B cell (primary cell): ENCODE measurements at regions not wholly inside any gene's neighbourhood (a gene's known extent, or its start where the extent isn't known, plus 50 kb on each side); places are given as distances from the start of the nearest gene placed in this dataset.

Source experiments
- ATAC-seq: fragments of 200-7000 bp; cut with Tn5 transposase; one replicate; pipeline ENCODE4 v1.10.0; 2021; ENCODE audit warnings: low read depth, mild to moderate bottlenecking, moderate number of reproducible peaks, moderate library complexity
- CTCF ChIA-PET: fragments of 350-600 bp; sonication (Branson Sonifier 250); formaldehyde crosslinking; loops from one replicate; lab custom pipeline; 2021; ENCODE audit warnings: antibody characterized with exemption, inconsistent platforms; lab: Charles Lee
- POLR2A ChIA-PET: fragments of 350-600 bp; sonication (Branson Sonifier 250); formaldehyde crosslinking; loops from one replicate; lab custom pipeline; 2021; ENCODE audit warnings: antibody characterized with exemption; lab: Charles Lee
- DNase-seq: peaks from one replicate; pipeline ENCODE4 v3.0.0; 2013
- H2AFZ ChIP-seq: 2 replicates; pipeline ENCODE4 v1.6.1; 2012; ENCODE audit warnings: mild to moderate bottlenecking, low read depth, low read length; ENCODE audit not compliant: insufficient read depth, poor library complexity, severe bottlenecking
- H3K27ac ChIP-seq, 2 donors: 1 replicate in 1 of 2; 2 replicates in 1 of 2; pipeline ENCODE4 v1.5.1; 2012 to 2013; ENCODE audit warnings: low read length in 2 of 2, mild to moderate bottlenecking in 2 of 2, moderate library complexity in 1 of 2
- H3K27me3 ChIP-seq, 4 experiments: fragments of 200-600 bp in 1 of 4; sonication (generic) in 1 of 4; replicated peaks in 1 of 4; 1 replicate in 2 of 4; 2 replicates in 2 of 4; pipeline versions ENCODE4 v1.6.1 to v1.7.0; 2013 to 2016; ENCODE audit warnings: low read length in 3 of 4, mild to moderate bottlenecking in 2 of 4, mixed read lengths in 1 of 4, moderate library complexity in 1 of 4; ENCODE audit not compliant: insufficient read depth in 4 of 4, control insufficient read depth in 3 of 4; ENCODE audit errors: control extremely low read depth in 1 of 4
- H3K36me3 ChIP-seq, 2 experiments: replicated peaks in 1 of 2; 1 replicate in 1 of 2; 2 replicates in 1 of 2; pipeline versions ENCODE4 v1.6.1 to v1.7.1; 2013; ENCODE audit warnings: low read length in 1 of 2; ENCODE audit not compliant: insufficient read depth in 2 of 2, control insufficient read depth in 1 of 2; ENCODE audit errors: control extremely low read depth in 1 of 2, extremely low read depth in 1 of 2
- H3K4me1 ChIP-seq, 2 donors: fragments of 200-600 bp in 1 of 2; sonication (generic) in 1 of 2; 1 replicate in 1 of 2; 2 replicates in 1 of 2; pipeline versions ENCODE4 v1.5.1 to v1.6.1; 2013 to 2017; ENCODE audit warnings: low read length in 2 of 2; ENCODE audit not compliant: control insufficient read depth in 2 of 2, insufficient read depth in 2 of 2
- H3K4me2 ChIP-seq: replicated peaks from 2 replicates; pipeline ENCODE3; 2012; ENCODE audit warnings: mild to moderate bottlenecking, low read depth, low read length; ENCODE audit not compliant: poor library complexity, severe bottlenecking
- H3K4me3 ChIP-seq, 5 experiments: fragments of 200-600 bp in 1 of 5; sonication (generic) in 1 of 5; 1 replicate in 3 of 5; 2 replicates in 2 of 5; pipeline versions ENCODE4 v1.5.1 to v1.7.0; 2011 to 2016; ENCODE audit warnings: low read length in 4 of 5, mild to moderate bottlenecking in 4 of 5, low read depth in 2 of 5, control low read depth in 1 of 5, moderate library complexity in 1 of 5; ENCODE audit not compliant: insufficient read depth in 1 of 5; ENCODE audit errors: control extremely low read depth in 1 of 5, extremely low read depth in 1 of 5
- H3K79me2 ChIP-seq: fragments of 200-600 bp; sonication (generic); one replicate; pipeline ENCODE4 v1.6.0; 2016; ENCODE audit warnings: low read length; ENCODE audit not compliant: control insufficient read depth, insufficient read depth
- H3K9ac ChIP-seq: fragments of 200-600 bp; sonication (generic); 2 replicates; pipeline ENCODE4 v1.6.1; 2017; ENCODE audit warnings: mild to moderate bottlenecking, low read length, moderate library complexity
- H3K9me3 ChIP-seq, 3 donors: one replicate each; pipeline versions ENCODE4 v1.6.1 to v1.7.1; 2013; ENCODE audit warnings: low read length in 2 of 3; ENCODE audit not compliant: control insufficient read depth in 2 of 3, insufficient read depth in 1 of 3; ENCODE audit errors: control extremely low read depth in 1 of 3
- H4K20me1 ChIP-seq: 2 replicates; pipeline ENCODE4 v1.6.0; 2012; ENCODE audit warnings: mild to moderate bottlenecking, low read length; ENCODE audit not compliant: insufficient read depth, control insufficient read depth, poor library complexity, severe bottlenecking
- H3K27ac Mint-ChIP-seq: one replicate; pipeline ENCODE4 v1.8.0; 2021; ENCODE audit warnings: mixed read lengths
- H3K27me3 Mint-ChIP-seq: one replicate; pipeline ENCODE4 v1.8.0; 2021; ENCODE audit warnings: mixed read lengths
- H3K4me1 Mint-ChIP-seq: one replicate; pipeline ENCODE4 v1.8.0; 2021; ENCODE audit warnings: mixed read lengths
- H3K4me3 Mint-ChIP-seq: one replicate; pipeline ENCODE4 v1.8.0; 2021; ENCODE audit warnings: mixed read lengths
- H3K9me3 Mint-ChIP-seq: one replicate; pipeline ENCODE4 v1.8.0; 2022; ENCODE audit warnings: mixed read lengths; ENCODE audit not compliant: insufficient read depth
- CTCF ChIP-seq: fragments of 200-600 bp; IDR thresholded peaks from one replicate; pipeline ENCODE4 v1.8.0; 2022; ENCODE audit warnings: antibody characterized with exemption, mild to moderate bottlenecking
- EZH2 ChIP-seq: IDR thresholded peaks from 2 replicates; pipeline ENCODE4 v1.6.1; 2012; ENCODE audit warnings: borderline replicate concordance, low read depth, mild to moderate bottlenecking, moderate library complexity, low read length; ENCODE audit not compliant: insufficient read depth, poor library complexity, severe bottlenecking
- WGBS: methylation state at CpG from one replicate; pipeline ENCODE4 v1.1.5; 2013; ENCODE audit warnings: missing lambda C conversion rate; ENCODE audit not compliant: insufficient coverage; 5-methylcytosine and 5-hydroxymethylcytosine counted together
- intact Hi-C: fragments of 100-400 bp; cut with micrococcal nuclease; formaldehyde crosslinking; loops from one replicate; pipeline ENCODE4 v1.10.0; 2022

- ATAC-seq: no peak
- no peaks in the 10 kb centered on the region for H3K4me1 ChIP-seq
- H3K36me3 ChIP-seq: no peaks in the 10 kb centered on the region
- DNase-seq: no peak
- no peaks in the 10 kb centered on the region for H4K20me1 ChIP-seq
- Mint-ChIP-seq H3K4me3 (no peak overlapping the region), H3K27me3 (peaks cover 6% of the 10 kb centered on the region), H3K9me3 (peaks cover 3% of the 10 kb centered on the region), H3K4me1 (no peaks in the 10 kb centered on the region), H3K27ac (no peak overlapping the region)
- no peak overlapping the region for H3K4me2 ChIP-seq
- ChIA-PET CTCF (no interaction called here), POLR2A (no interaction called here)
- WGBS: 86% methylated on average over 16 of the region's 17 CpGs
- intact Hi-C loops: no loop called here
- H3K4me3 ChIP-seq: no peak overlapping the region
- H3K27me3 ChIP-seq: peaks cover 0 to 3% (median 0%) of the 10 kb centered on the region in 4 experiments
- H2AFZ ChIP-seq: no peak overlapping the region
- H3K9ac ChIP-seq: no peak overlapping the region
- TF ChIP-seq EZH2: no peak
- H3K9me3 ChIP-seq: peaks cover 0 to 24% (median 0%) of the 10 kb centered on the region in 3 donors
- H3K27ac ChIP-seq: no peak overlapping the region
- no peaks in the 10 kb centered on the region for H3K79me2 ChIP-seq
Measured at GRCh38 chr18:78716581-78716980, 263.0 kb upstream of the SALL3 start.

- Mint-ChIP-seq H3K9me3 (peaks cover 3% of the 10 kb centered on the region), H3K27ac (no peak overlapping the region), H3K27me3 (peaks cover 8% of the 10 kb centered on the region), H3K4me1 (no peaks in the 10 kb centered on the region), H3K4me3 (no peak overlapping the region)
- Histone ChIP-seq H3K4me3 (no peak overlapping the region), H4K20me1 (no peaks in the 10 kb centered on the region), H3K27me3 (peaks cover 0 to 3% (median 0%) of the 10 kb centered on the region in 4 experiments), H3K27ac (no peak overlapping the region), H2AFZ (no peak overlapping the region), H3K36me3 (no peaks in the 10 kb centered on the region), H3K9me3 (peaks cover 0 to 25% (median 0%) of the 10 kb centered on the region in 3 donors), H3K4me1 (no peaks in the 10 kb centered on the region), H3K9ac (no peak overlapping the region), H3K4me2 (no peak overlapping the region), H3K79me2 (no peaks in the 10 kb centered on the region)
- TF ChIP-seq EZH2 (no peak), CTCF (no peak)
- ChIA-PET POLR2A (no interaction called here), CTCF (no interaction called here)
- intact Hi-C loops: no loop called here
- WGBS: 95% methylated on average over 36 of the region's 37 CpGs
- DNase-seq: no peak
- ATAC-seq: no peak
Measured at GRCh38 chr18:78717051-78717765, 262.4 kb upstream of the SALL3 start.
